HG03342 (cell line): ENCODE measurements at regions not wholly inside any gene's neighbourhood (a gene's known extent, or its start where the extent isn't known, plus 50 kb on each side); places are given as distances from the start of the nearest gene placed in this dataset.
"Not testable (repeated sequence)": the region's sequence is repeated elsewhere in the genome, so short reads cannot be mapped to it uniquely, and the experiment has no call there.

Experiments
- ATAC-seq: cut with Tn5 transposase; IDR thresholded peaks from one replicate; pipeline ENCODE4 v1.9.1; 2021; ENCODE audit warnings: mild to moderate bottlenecking, moderate library complexity; ENCODE audit not compliant: unreplicated experiment

DNA sequence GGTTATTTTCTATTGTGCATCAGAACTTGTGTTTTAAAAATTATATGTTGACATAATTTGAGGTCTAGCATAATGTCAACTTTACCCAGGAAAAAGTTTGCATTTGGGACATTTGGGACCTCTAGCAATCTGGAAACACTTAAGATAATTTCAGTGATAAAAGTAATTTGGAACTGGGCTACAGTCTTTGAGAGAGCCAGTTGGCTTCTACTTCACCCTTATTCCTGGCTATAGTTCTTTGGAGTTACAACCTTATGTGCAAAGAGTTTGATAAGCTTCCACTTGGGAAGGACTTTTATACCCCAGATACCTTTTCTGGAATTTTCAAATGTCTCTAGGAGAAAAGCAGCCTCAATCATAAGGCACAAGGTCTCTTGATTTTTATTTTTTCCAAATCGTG lies 139.3 kb downstream of the ARRDC3 start:
- ATAC-seq, result no peak

DNA sequence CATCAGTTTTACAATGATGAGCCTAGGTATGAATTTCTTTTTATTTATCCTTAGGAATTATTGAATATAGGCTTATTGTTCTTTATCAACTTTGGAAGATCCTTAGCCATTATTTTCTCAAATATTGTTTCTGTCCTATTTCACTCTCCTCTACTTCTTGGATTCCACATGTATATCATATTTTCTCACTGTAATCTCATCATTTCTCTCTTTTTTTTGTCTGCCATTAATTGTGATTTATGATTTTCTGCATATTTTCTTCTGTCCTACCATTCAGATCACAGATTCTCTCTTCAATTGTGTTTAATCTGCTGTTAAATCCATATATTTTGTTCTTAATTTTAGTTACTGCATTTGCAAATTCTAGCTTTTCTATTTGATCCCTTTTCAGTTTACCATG lies 139.8 kb downstream of the ARRDC3 start:
- no peak for ATAC-seq

DNA sequence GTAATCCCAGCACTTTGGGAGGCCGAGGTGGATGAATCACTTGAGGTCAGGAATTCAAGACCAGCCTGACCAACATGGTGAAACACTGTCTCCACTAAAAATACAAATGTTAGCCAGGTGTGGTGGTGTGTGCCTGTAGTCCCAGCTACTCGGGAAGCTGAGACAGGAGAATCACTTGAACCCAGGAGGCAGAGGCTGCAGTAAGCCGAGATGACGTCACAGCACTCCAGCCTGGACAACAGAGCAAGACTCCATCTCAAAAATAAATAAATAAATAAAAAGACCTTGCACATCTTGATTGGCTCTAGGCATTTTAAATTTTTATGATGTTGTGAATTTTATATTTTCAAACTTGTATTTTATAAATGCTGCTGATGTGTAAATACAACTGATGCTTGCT lies 141.7 kb downstream of the ARRDC3 start:
- not testable (repeated sequence) for ATAC-seq

DNA sequence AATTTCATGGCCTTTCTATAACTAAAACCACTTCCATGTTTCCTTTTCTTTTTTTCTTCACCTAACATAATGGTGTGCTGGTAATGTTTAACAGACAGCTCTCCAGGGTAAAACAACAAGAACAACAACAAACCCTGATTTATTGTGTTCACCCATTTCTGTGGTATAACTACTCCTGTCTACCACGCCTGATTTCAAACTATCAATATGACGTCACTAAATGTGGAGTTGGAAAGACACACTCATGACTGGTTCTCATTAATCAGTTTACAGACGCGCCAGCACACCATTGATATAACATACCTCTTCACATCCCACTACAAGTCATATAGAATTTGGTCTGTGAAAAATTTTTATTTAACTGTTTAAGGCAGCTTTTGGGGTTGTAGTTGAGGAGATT lies 142.9 kb downstream of the ARRDC3 start:
- no peak for ATAC-seq

DNA sequence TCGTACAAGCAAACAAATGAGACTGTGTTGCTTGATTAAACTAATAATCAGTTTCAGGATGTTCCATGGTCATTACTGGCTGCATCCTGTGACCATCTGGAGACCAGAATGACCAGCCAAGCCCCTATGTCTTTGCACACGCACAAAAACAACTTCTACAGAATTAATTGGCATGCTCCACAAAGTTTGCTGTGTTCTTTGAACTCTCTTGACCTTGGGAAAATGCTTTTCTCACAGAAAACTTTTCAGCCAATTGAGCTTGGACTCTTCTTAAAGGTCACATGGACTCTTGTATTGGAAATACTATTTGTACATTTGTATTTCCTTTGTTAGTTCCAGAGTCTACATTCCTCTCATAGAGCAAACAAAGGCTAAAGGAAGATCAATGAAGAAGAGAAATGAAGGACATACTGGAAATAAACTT lies 147.8 kb downstream of the ARRDC3 start:
- no peak for ATAC-seq

DNA sequence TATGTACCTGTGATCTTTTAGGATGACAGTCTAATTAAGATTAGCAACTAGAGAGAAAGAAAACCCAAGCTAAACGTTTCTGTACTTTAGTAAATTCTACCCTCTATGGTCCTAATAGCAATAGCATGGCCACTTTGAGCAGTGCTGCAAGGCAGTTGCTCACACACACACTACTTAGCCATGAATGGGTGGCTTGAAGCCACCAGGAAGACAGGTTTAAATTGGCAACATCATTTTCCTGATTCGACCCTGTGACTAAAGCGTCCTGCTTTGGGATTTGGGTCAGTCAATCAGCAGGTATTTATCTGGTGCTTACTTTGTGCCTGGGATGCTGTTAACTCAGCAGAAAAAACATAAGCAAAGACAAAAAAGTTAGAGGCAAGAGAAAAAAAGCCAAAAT lies 150.6 kb downstream of the ARRDC3 start:
- no peak for ATAC-seq

DNA sequence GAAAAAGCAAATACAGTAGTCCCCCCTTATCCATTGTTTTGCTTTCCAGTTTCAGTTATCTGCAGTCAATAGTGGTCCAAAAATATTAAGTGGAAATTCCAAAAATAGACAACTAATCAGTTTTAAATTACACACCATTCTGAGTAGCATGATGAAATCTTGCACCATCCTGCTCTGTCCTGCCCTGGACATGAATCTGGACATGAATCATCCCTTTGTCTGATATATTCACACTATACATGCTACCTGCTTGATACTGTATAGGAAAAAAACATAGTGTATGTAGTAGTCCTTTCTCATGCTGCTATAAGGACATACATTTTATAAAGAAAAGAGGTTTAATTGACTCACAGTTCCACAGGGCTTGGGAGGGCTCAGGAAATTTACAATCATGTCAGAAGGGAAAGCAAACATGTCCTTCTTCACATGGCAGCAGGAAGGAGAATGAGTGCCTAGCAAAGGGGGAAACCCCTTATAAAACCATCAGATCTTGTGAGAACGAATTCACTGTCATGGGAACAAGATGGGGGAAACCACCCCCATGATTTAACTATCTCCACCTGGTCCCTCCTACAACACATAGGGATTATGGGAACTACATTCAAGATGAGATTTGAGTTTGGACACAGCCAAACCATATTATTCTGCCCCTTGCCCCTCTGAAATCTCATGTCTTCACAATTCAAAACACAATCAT lies 153.9 kb downstream of the ARRDC3 start:
- no peak for ATAC-seq

DNA sequence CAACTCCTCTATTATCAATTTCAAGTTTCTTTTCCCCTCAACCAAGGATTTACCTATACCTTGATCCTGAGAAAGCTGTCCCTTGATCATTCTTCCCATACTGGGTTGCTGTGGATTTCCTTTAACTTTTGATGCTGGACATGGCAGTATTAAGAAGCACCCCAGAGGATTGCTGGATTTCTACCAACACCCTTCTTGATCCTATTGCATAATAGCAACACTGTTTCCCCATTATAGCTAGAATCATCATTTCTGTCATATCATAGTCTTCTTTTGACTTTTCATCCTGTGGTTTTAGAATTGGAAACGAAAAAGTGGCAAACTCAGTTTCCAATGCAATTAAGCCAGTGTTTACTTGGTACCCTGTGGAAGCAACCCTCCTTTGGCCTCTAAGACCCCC lies 154.9 kb downstream of the ARRDC3 start:
- no peak for ATAC-seq

DNA sequence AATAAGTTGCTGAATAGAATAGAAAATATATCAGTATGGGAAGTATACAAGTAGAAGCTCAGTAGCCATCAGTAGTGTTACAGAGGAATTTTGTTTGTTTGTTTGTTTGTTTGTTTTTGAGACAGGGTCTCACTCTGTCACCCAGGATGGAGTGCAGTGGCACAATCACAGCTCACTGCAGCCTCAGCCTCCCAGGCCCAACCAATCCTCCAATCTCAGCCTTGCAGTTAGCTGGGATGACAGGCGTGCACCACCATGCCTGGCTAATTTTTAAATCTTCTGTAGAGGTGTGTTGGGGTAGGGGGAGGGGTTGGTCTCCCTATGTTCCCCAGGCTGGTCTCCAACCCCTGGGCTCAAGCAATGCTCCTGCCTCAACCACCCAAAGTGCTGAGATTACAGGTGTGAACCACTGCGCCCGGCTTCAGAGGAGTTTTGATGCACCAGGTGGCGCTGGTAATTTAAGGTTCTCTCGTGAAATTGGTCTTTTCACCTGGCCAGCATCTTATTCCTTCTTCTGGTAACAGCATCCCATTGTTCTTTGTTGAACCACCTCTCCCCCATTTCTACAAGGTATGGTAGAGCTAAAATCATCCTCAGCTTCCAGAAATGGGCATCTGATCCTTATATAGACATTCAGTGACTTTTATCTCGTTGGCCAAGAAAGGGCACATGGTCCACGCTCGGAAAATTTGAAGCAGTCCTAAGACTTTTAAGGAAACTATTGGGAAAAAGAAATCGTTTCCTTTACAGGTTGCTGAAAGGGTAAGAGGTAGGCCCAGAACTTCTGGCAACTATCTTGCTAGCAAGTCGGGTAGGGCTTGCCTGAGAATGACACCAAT lies 157.1 kb downstream of the ARRDC3 start:
- peak; percentile 69 for ATAC-seq

DNA sequence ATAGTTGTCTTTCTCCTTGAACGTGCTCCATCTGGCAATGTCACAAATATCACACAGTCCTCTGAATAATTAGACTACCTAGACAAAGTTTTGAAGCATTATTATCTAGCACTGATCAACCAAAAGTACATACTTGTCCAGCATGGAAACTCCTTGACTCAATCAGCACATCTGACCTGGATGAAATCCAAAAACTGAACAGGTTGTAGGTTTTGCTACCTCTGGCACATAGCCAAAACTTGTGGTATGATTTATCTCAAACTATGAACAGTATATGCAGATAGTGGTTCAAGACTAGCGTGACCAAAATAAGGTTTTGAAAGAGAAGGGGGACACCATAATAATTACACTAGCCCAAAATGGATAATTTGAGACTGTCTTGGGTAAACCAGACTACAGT lies 158.1 kb downstream of the ARRDC3 start:
- ATAC-seq, result no peak

DNA sequence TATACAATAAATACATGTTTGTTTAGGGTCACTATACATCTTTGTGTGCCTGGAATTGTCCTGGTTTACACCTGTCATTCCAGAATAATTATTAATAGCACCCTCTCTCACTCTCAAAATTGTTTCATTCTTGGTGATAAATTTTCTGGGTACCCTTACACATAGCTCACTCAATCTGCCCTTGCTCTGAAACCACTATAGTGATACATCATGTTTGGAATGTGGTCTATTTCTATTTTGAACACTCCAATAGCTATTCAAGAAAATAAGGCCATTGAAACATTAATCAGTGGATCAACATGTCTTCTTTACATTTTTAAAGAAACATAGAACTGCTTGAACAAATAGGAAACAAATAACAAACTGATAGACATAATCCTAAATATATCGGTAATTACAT lies 158.7 kb downstream of the ARRDC3 start:
- ATAC-seq, result no peak

DNA sequence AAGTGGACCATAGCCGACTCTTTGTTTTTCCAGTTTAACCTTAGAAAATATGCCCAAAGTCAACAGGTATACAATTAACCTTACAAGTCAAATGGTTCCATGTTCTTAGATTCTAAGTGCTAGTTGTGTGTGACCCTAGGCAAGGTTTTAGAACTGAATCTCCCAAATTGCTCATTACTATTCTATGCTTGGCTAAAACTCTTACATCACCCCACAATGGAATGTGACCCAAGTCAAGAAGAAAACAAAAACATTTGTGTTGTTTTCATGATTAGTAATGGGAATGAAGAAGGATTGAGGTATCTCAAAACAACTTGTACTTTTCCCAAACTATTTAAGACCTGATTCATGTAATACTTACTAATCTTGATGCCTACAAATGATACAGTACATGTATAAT lies 159.2 kb downstream of the ARRDC3 start:
- no peak for ATAC-seq

DNA sequence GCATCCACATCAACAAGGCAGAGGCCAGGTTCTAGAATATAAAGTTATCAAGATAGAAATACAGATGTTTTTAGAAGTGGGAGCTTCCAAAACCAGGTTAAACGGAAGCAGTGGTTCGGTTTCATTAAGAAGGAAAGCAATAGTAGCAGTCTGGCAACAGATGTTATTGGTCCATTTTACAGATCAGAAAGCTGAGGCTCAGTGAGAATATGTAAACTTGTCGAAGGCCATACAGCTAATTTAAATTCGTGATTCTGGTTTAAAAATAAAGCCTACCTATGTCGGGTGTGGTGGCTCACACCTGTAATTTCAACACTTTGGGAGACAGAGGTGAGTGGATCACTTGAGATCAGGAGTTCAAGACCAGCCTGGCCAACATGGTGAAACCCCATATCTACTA lies 160.6 kb downstream of the ARRDC3 start:
- ATAC-seq, result no peak

DNA sequence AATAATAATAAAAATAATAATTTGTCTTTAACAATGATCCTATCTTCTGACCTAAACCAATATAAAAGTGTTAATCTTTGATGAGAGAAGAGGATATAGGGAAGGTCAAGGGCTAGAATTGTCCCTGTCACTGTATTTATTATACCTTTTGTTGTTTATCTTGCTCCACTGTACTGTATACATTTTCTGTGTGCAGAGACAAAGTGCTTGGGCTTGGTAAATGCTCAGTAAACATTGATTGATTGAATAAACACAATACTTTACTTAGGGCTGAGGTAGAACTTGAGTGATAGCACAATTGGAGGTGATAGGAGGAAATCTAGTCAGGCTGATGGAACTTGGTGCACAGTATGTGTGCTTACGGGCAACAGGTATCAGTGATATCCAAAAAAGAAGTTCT lies 161.2 kb downstream of the ARRDC3 start:
- no peak for ATAC-seq

DNA sequence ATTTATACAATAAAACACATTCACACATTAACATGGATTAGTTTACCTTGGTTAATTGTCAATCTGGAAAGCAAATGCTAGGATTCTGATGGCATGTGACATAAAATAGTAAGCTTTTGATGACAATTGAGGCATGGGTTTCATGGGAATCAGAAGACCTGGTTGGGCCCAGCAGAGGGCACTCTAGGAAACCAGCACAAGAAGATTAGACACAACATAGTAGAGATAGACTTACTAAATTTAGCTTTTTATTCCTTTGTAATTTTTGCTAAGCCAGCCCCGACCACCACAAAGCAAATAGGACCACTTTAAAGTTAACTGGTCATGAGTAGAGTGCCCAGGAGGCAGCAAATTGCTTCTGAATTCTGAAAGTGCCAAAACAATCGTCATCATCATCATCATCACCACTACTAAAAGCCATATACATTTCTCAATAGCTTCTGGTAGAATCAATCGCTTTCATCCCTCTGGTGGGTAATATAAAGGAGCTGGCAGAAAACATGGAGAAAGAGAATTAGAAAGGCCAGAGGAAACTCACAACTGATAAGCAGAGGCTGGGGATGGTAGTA lies 163.2 kb downstream of the ARRDC3 start:
- ATAC-seq, result no peak

DNA sequence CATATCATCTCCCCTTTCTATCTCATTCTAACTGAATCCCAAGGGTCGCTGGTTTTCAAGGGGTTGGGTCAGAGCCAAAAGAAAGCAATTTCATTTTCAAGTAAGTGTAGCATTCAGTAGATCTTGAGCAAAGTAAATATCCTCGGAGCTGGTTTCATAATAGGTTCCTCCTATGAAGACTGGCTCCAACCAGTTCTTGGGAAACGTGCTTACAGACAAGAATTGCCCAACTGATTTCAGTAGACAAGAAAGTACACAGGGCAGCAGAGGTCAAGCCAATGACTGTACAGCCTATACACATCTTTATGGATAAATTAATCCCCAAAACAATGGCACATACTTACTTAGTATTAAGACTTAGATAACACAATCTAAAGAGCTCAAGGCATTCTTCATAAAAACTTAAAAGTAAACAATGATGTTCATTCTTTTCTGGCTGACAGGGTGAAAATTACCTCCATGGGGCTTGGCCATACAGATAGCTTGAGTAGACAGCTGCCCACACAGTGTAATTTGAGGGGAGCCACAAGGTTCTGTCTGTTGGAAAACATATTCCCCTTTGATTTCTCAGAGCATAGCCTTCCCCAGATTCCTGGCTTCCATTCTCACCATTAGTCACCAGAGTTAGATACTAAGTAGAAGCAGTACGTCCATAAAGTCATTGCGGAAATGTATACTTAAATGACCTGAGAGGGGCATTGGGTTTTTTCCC lies 163.9 kb downstream of the ARRDC3 start:
- ATAC-seq, result no peak

DNA sequence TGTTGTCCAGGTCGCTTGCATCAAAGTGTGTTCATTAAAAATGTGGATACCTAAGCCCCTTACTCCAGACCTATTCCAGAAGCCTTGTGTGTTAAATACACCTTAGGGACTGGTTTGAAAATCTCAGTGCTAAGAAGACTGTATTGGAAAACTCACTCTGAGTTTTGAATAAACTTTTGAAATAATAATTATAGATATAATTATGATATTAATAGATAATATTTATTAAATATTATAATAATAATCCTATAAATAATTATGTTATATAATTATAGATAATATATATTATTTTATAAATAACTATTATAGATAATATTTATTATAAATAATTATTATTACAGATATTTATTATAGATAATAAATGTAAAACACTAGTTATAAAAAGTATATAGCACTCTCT lies 165.3 kb downstream of the ARRDC3 start:
- no peak for ATAC-seq

DNA sequence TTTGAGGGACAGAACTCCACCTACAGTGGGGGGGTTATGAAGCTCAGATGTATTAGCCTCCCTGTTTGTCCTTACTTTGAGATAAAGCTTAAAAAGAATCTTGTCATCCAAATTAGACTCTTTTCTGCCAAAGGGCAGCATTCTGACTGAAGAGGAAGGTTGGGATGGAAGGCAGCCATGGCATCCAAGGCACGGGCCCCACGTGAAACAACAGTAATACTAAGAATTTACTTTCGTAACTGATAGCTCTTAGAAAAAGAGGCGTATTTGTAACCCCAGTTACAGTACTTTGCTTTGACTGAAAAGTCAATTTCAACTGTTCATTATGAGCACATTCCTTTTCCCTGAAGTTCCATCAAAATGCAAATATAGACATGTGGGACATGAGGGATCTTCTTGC lies 168.5 kb downstream of the ARRDC3 start:
- no peak for ATAC-seq
